Panc1 (cell line): ENCODE measurements at regions not wholly inside any gene's neighbourhood (a gene's known extent, or its start where the extent isn't known, plus 50 kb on each side); places are given as distances from the start of the nearest gene placed in this dataset.

ENCODE experiments used
- ATAC-seq: fragments of 200-7000 bp; cut with Tn5 transposase; 2 replicates; pipeline ENCODE4 v1.9.1; 2020; ENCODE audit warnings: mild to moderate bottlenecking, moderate library complexity
- BruUV-seq: library from RNA; stranded (reverse); fragments of 400-500 nt; replicated peaks from 2 replicates; lab custom pipeline; 2021; lab: Mats Ljungman, UMichigan
- CTCF ChIA-PET: fragments of 300-600 bp; sonication (Branson Sonifier 250); formaldehyde crosslinking; loops from one replicate; lab custom pipeline; 2022; ENCODE audit warnings: antibody characterized with exemption; lab: Charles Lee
- POLR2A ChIA-PET: fragments of 300-600 bp; sonication (Branson Sonifier 250); formaldehyde crosslinking; loops from one replicate; lab custom pipeline; 2022; ENCODE audit warnings: antibody characterized with exemption; lab: Charles Lee
- DNase-seq: peaks from one replicate; pipeline ENCODE4 v3.0.0-alpha.2; 2010; ENCODE audit warnings: low read depth, low spot score
- H3K27ac ChIP-seq: 2 replicates; pipeline ENCODE4 v1.5.1; 2011; ENCODE audit warnings: mild to moderate bottlenecking, low read length, inconsistent platforms
- H3K27me3 ChIP-seq: fragments of 200-500 bp; sonication (Bioruptor generic); 2 replicates; pipeline ENCODE4 v1.6.0; 2014; ENCODE audit warnings: low read length, inconsistent platforms; ENCODE audit not compliant: control insufficient read depth, insufficient read depth
- H3K36me3 ChIP-seq: fragments of 200-500 bp; sonication (Bioruptor generic); 2 replicates; pipeline ENCODE4 v1.5.1; 2014; ENCODE audit warnings: inconsistent platforms, mild to moderate bottlenecking, low read length, moderate library complexity; ENCODE audit not compliant: control insufficient read depth, insufficient read depth
- H3K4me1 ChIP-seq: 2 replicates; pipeline ENCODE4 v1.5.1; 2011; ENCODE audit warnings: inconsistent platforms, mild to moderate bottlenecking, low read length, moderate library complexity; ENCODE audit not compliant: control insufficient read depth, insufficient read depth
- H3K4me3 ChIP-seq, 2 experiments: 2 replicates each; pipeline ENCODE4 v1.5.1; 2011 to 2012; ENCODE audit warnings: low read depth in 2 of 2, low read length in 2 of 2, mild to moderate bottlenecking in 2 of 2, inconsistent platforms in 1 of 2, moderate library complexity in 1 of 2
- H3K9me3 ChIP-seq: fragments of 200-500 bp; sonication (Bioruptor generic); 2 replicates; pipeline ENCODE4 v1.5.1; 2014; ENCODE audit warnings: low read depth, mild to moderate bottlenecking, inconsistent platforms, low read length, moderate library complexity; ENCODE audit not compliant: control insufficient read depth, insufficient read depth
- CTCF ChIP-seq: fragments of 450-650 bp; IDR thresholded peaks from 2 replicates; pipeline ENCODE4 v1.5.1; 2017; ENCODE audit warnings: mild to moderate bottlenecking
- POLR2AphosphoS5 ChIP-seq: IDR thresholded peaks from 2 replicates; pipeline ENCODE4 v1.6.1; 2012; ENCODE audit warnings: mild to moderate bottlenecking, low read depth, low read length, moderate library complexity
- REST ChIP-seq, 2 experiments: IDR thresholded peaks; 2 replicates each; pipeline ENCODE4 v1.6.1; 2011 to 2012; ENCODE audit warnings: low read depth in 2 of 2, control low read depth in 1 of 2, low read length in 1 of 2, mild to moderate bottlenecking in 1 of 2, moderate library complexity in 1 of 2; ENCODE audit not compliant: insufficient read depth in 1 of 2
- SIN3A ChIP-seq: IDR thresholded peaks from 2 replicates; pipeline ENCODE4 v1.6.1; 2012; ENCODE audit warnings: low read depth, mild to moderate bottlenecking, low read length, moderate library complexity, borderline replicate concordance; ENCODE audit not compliant: insufficient read depth
- TCF7L2 ChIP-seq: IDR thresholded peaks from 2 replicates; pipeline ENCODE4 v1.6.1; 2011; ENCODE audit warnings: mild to moderate bottlenecking, low read depth, low read length, inconsistent platforms
- in situ Hi-C: cut with HindIII; loops from 2 replicates; pipeline ENCODE4 v1.10.0; 2016; ENCODE audit warnings: low sequenced_read_pairs, low pct_unique_long_range_greater_than_20kb
- intact Hi-C: fragments of 100-400 bp; cut with micrococcal nuclease; formaldehyde crosslinking; loops from one replicate; pipeline ENCODE4 v1.10.0; 2022; ENCODE audit not compliant: unreplicated experiment

GRCh38 chr2:220346919-220347318 lies 719.5 kb downstream of the SLC4A3 start:
- H3K27me3 ChIP-seq, result no peaks in the 10 kb centered on the region
- no TSS peak for BruUV-seq
- H3K9me3 ChIP-seq, result no peaks in the 10 kb centered on the region
- no peak for TF ChIP-seq SIN3A
- no peak for TF ChIP-seq TCF7L2
- no peak for TF ChIP-seq CTCF
- no peak for TF ChIP-seq POLR2AphosphoS5
- TF ChIP-seq REST (IDR thresholded peaks at IDR 0.05; ENCODE audit: insufficient read depth in 1 of 2, low read depth in 2 of 2, low read length in 1 of 2), result no peak
- ChIA-PET CTCF (no interaction called here), POLR2A (no interaction called here)
- intact Hi-C loops, result no loop called here
- DNase-seq (no peak), ATAC-seq (no peak)
- H3K27ac ChIP-seq, result no peak overlapping the region
- H3K4me1 ChIP-seq, result no peaks in the 10 kb centered on the region
- in situ Hi-C loops, result no loop called here
- H3K36me3 ChIP-seq, result no peaks in the 10 kb centered on the region
- no peak overlapping the region for H3K4me3 ChIP-seq

GRCh38 chr2:220347626-220348025 lies 720.2 kb downstream of the SLC4A3 start:
- TF ChIP-seq POLR2AphosphoS5 (no peak), SIN3A (no peak), CTCF (no peak), REST (IDR thresholded peaks at IDR 0.05; ENCODE audit: insufficient read depth in 1 of 2, low read depth in 2 of 2, low read length in 1 of 2) (no peak), TCF7L2 (no peak)
- no TSS peak for BruUV-seq
- in situ Hi-C loops (no loop called here), intact Hi-C loops (no loop called here)
- Histone ChIP-seq H3K27ac (no peak overlapping the region), H3K36me3 (no peaks in the 10 kb centered on the region), H3K27me3 (no peaks in the 10 kb centered on the region), H3K9me3 (no peaks in the 10 kb centered on the region; the same call in 1 of the 2 replicates), H3K4me1 (no peaks in the 10 kb centered on the region), H3K4me3 (no peak overlapping the region)
- ChIA-PET POLR2A (no interaction called here), CTCF (no interaction called here)
- DNase-seq (no peak), ATAC-seq (no peak)
